ENCODE measurements at regions not wholly inside any gene's neighbourhood (a gene's known extent, or its start where the extent isn't known, plus 50 kb on each side); places are given as distances from the start of the nearest gene placed in this dataset.
"Not testable (repeated sequence)": the region's sequence is repeated elsewhere in the genome, so short reads cannot be mapped to it uniquely, and the experiment has no call there.

DNA sequence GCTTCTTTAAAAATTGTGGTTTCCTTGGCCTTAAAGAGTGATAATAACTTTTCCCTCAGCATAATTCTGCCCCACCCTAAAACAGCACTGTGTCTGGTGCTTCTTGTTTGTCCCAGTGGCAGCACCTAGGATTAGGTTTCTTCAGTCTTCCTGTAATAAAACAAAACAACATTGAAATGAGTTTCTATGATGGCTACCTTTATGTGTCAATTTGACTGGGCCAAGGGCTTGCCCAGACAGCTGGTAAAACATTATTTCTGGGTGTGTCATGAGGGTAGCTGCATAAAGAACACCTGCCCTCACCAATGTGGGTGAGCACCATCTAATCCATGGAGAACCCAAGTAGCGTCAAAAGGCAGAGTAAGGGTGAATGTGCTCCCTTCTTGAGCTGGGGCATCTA, 117.8 kb downstream of the QRSL1 start:
- no peak for DNase-seq (ENCODE audit: low spot score)

DNA sequence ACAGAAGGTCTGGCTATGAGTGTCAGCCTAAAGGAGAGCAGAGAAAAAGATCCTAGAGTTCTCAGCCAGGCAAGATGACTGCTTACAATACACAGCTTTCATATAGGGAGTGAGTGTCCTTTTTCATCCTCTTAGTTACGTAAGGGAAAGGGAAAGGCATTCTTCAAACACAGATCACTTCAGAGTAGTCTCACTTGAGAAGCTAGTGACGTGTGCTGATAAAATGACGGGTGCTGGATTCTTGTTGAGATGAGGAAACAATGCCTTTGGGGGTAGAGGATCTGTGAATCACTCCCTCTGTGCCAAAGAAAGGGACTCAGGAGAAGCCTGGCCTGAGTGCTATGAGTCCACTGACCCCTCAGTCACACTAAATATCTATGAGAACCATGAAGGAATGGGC, 117.3 kb downstream of the QRSL1 start:
- DNase-seq (ENCODE audit: low spot score), result no peak

DNA sequence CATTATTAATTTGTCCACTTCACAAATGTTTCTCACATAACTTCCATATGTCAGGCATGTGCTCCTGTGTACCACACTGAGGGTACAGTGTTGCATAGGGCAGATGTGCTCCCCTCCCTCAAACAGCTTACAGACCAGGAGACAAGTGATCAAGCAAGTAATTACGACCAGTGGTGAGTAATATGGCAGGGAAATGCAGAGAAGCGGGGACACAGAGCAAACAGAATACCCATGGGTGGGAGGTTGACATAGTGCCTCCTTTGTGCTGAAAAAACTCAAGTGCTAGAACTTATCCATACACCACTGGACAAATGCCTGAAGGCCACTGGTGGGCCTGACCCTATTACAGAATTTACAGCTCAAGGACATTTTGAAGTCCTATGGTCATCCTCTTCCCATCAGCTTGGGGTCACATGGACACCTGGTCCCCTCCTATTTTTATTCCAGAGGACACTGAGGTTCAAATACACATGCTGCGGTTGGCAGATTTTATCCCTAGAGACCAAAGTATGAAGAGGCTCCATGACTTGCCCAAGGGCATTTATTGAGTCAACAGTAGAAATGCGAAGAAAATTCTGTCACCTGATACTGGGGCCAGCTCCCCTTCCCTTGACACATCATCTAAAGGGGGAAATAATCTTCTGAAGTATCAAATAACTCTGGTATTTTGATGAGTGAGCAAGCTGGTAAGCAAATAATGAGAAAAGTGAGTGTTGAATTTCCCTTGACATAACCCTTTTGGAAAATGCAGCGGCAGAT, 116.6 kb downstream of the QRSL1 start:
- no peak for DNase-seq (ENCODE audit: low spot score)

DNA sequence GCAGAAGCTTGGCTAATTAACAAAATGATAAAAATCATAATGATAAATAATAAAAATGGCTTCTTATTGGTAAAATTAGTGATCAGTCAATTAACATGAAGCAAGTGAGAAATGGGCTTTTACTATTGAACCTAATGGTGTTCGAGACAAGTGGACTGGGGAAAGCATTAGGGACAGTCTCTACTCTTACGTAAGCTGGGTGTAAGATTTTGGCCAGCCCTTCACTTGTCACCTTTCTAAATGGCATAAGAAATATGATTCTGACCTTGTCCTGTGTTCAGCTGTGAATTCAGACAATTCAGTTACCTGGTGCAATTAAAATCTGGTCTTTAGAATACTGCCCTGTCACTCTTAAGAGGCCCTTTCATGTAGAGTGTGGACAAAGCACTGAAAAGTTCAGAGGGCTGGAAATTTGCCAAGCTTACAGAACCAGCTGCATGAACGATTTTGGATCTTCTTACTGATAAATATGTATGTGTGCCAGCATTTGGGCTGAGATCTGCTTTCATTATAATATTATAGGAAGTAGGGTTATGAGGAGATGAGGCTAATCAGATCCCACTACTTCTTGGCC, 115.9 kb downstream of the QRSL1 start:
- DNase-seq (ENCODE audit: low spot score), result no peak

DNA sequence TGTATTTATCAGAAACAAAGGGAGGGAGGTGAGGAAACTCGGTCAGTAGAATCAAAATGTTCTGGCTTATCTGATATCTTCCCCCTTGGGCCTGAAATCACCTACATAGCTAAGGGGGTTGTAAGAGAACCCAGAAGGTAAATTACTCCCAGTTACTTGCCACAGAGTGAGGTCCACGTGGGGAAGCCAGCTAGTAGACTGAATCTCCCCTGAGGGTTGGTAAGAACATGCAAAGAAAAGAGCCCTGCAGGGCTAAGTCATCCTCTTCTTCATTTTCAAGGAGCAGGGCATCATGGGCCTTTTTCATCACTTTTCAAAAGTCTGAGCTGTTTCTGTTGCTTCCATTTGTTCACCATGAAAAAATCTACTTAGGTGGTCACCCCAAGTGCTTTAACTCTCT, 115.4 kb downstream of the QRSL1 start:
- no peak for DNase-seq (ENCODE audit: low spot score)

DNA sequence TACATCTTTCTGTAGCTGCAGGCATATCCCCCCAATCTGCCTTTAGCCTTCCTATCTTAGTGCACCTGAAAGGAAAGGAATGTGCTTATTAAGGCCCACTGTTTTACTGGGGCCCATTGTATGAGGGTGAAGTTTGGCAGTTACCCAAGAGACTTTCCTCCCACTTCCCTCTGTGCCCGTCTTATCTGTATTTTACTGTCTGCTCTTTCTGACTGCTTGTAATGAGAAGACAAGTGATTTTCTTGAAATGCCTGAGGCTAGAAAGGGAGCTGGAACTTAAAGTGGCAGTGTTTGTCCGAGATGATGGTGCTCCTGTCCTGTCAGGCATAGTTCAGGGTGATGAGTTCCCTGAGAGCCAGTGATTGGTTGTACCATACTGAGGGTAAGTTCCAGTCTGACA, 114.7 kb downstream of the QRSL1 start:
- DNase-seq (ENCODE audit: low spot score), result not testable (repeated sequence)

DNA sequence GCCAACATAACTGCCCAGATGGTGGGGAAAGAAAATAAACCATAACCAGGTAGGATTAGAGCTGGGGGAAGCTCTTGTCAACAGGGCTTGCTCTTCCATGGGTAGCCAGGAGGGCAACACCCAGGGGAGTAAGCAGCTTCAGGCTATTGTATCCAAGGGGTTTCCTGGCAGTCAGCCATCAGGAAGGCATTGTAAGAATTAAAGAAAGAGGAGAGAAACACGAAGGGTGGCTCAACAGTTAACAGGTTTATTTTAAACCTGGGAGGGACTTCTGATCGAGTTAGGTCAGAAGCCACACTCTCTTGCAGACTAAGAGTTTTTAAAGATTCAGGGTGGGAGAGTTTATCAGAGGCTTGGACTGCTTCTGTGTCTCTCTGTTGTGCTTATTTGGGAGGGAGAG, 114.2 kb downstream of the QRSL1 start:
- no peak for DNase-seq (ENCODE audit: low spot score)

DNA sequence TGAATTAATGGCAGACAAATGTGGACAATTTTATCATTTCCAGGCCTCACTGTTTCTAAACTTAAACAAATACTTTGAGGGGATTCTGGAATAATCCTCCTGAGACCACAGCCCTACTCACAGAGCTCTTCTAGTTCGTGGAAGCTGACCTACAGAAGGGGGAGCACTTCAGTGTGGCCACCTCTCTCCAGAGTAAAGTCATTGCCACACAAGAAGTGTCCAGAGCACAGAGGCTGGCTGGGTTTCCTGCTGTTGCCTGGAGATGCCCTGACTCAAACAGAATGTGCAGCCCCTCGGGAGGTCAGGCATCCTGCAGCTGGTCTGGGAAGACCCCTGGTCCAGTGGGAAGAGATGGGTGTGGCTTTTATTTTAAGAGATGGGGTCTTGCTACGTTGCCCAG, 110.9 kb downstream of the QRSL1 start:
- no peak for DNase-seq (ENCODE audit: low spot score)

DNA sequence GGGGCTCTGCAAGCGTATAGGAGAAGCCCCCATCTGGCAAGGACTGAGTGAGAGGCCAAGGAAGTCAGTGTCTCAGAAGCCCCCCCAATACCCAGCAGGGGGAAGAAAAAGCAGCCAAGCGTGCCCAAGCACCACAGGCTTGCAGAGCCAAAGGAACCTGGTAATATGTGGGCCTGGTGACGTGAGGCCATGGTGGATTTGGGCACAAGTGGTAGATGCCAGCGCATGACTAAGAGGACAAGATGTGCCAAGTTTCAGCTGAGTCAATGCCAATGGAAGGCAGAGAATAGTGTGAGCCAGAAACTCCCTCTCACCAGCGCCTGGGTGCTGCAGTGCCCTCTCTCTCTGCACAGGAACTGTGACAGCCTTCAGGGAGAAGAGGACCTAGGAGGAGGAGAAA, 110.0 kb downstream of the QRSL1 start:
- no peak for DNase-seq (ENCODE audit: low spot score)

DNA sequence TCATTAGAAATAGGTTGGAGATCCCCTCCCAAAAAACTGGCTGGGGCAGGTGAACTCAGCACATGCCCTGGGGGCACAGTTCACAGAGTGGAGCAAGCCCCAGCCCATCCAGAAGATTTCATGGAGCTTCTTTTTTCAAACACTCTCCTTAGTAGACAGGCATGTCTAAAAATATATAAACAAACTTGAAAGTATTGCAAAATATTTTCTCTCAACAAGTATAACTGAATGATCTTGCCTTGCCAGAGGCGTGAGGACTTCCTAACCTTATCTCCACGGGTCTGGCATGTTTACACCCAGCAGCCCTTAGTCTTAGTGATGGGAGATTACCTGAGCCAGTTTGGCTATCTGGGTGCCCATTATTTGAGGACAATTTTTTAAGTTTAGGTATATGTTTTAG, 107.1 kb downstream of the QRSL1 start:
- no peak for DNase-seq (ENCODE audit: low spot score)

DNA sequence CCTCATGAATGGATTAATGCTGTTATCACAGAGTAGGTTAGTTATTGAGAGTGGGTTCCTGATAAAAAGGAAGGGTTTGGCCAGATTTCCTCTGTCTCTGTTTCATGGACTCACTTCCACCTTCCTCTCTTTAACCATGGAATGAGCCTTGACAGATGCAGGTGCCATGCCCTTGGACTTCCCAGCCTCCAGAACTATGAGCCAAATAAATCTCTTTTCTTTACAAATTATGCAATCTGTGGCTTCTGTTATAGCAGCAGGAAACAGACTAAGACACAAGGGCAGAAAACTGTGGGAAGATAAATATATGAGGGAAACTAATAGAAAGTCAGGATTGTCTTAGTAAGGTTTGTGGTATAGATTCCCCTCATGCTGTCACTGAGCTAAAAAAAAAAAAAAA, 106.5 kb downstream of the QRSL1 start:
- no peak for DNase-seq (ENCODE audit: low spot score)

DNA sequence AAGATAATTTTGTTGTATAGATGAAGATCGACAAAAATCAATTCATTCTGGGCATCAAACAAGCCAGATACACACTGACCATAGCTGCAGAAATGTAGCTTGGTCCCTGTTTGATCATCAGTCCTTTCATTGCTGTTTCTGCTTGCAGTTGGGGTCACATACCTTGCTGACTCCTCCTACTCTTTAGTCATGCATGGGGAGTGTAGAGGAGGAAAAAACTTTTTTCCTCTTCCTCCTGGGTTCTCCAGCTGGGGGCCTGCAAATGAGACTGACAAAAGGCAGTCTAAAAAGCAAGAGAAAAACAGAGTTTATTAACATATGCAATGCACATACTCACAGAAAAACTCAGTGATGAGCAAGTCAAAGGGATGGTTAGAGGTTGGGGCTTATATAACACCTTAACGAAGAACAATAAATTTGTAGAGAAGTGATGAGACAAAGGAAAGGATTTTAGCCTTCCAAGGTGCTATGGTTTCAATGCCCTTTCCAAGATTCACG, 105.8 kb downstream of the QRSL1 start:
- no peak for DNase-seq (ENCODE audit: low spot score)

DNA sequence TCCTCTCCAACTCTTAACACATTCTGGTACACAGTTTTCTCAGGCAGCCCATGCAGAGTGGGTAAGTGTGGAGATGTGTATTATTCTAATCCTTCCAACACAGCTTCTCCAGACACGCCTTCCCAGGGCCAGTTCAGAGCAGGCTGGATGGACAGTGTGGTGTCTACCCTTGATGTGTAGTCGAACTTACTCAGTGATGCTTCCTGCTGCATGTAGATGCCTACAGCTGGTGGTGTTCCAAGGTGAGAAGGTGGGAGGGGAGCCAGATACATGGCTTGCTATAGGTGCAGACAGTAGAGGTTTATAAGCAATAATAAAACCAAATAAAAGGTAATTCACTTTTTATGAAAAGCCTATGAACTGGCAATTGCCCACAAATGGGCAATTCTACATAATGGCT, 104.0 kb downstream of the QRSL1 start:
- no peak for DNase-seq (ENCODE audit: low spot score)

DNA sequence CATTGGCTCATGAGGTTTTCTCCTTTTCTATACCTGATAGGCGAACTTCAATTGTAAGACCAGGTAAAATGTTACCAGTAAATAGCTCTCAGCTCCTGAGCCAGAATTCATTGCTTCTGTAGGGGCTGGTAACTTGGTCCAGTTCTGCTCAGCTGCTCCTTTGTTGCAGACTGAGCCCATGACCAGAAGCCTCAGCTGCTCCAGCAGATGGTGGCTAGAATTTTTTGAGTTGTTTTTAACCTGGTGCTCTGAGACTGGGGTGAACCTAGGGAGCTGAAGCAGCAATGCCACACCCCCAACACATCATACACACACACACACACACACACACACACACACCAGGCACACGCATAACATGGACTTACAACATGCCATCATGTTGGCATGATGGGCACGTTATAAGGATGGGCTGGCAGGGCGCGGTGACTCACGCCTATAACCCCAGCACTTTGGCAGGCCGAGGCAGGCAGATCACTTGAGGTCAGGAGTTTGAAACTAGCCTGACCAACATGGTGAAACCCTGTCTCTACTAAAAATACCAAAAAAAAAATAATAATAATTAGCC, 103.1 kb downstream of the QRSL1 start:
- no peak for DNase-seq (ENCODE audit: low spot score)

DNA sequence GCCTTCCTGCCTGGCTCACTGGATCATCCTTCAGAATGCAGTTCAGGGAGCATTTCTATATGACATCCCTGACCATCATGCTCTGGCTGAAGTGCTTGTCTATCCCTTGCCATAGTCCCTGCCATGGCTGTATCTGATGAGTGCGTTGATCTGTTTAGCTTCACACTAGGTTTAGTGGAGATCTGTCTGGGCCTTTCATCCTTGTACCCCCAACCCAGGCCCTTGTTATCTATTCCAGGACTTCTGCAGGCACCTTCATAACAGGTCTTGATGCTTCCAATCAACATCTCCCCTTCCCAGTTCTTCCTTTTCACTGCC, 102.4 kb downstream of the QRSL1 start:
- DNase-seq (ENCODE audit: low spot score), result no peak

DNA sequence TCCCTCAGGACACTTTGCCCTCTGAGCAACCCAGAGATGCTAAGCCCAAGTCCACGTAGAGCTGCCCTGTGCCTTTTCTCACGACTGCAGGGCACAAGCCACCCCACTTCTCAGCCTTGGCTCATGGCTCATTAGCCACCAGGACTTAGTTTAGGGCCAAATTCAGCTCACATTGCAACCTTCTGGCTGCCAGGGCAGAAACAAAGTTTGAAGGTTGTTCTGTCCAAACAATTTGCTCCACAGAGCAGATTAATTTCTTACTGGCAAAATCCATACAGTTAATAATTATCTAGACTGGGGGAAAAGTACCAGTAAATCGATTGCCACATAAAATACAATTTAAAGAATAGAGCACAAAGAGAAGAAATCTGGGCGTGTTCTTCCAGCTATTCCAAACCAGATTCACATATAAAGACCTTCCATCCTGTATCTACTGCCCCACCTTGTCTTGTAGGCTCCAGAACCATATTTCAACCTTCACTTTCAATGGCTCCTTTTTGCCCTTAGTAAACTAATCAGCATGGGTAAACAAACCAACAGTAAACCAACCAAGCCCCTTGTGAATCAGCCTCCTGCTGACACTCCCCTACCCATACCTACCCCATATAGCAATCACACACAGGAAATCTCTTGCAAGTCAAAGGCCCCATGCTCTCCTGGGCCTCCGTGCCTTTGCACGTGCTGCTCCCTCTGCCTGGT, 101.9 kb downstream of the QRSL1 start:
- DNase-seq (ENCODE audit: low spot score), result no peak

DNA sequence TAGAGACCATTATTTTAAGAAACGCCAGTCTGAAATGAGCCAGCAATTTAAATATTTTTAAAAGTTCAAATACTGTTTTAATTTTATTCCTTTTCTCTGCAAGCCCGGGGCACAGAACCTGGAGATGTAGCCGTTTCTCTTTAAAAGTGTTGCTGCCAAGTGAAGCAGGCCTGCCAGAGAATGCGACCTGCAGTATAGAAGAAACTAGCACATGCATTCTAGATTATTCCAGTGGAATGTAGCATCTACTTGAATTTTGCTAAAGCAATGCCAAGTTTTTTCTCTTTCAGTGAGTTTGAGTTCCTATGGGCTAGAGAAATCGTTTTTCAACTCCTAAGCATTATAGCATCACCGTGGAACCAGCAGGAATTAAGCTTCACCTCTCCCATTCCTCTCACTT, 101.3 kb downstream of the QRSL1 start:
- DNase-seq (ENCODE audit: low spot score), result no peak

DNA sequence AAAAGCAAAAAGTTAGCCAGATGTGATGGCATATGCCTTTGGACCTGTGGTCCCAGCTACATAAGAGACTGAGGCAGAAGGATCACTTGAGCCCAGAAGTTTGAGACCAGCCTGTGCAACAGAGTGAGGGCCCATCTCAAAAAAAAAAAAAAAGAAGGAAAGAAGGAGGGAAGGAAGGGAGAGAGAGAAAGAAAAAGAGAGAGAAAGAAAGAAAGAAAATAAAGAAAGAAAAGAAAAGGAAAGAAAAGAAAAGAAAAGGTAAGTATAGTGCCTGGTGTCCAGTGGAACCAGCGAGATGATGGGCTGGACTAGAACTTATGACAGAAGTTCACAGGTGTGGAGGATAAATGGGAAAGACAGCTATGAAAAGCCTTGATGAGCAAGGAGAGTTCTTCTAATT, 100.9 kb downstream of the QRSL1 start:
- DNase-seq (ENCODE audit: low spot score), result no peak

DNA sequence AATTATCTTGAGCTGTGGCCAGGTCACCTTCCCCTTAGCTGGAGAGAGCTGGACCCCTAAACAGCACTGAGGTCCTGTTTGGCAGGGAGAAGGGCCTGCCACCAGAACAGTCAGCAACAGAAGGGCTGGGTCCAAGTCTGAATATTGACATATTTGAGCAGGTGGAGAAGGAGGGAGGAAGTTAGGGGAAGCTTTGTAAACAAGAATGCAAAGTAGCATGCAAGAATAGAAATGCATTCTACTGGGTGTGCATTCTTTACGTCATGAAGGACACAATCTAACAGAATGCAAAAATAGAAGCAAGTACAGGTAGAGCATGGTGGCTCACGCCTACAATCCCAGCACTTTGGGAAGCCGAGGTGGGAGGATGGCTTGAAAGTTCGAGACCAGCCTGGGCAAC, 100.5 kb downstream of the QRSL1 start:
- no peak for DNase-seq (ENCODE audit: low spot score)

DNA sequence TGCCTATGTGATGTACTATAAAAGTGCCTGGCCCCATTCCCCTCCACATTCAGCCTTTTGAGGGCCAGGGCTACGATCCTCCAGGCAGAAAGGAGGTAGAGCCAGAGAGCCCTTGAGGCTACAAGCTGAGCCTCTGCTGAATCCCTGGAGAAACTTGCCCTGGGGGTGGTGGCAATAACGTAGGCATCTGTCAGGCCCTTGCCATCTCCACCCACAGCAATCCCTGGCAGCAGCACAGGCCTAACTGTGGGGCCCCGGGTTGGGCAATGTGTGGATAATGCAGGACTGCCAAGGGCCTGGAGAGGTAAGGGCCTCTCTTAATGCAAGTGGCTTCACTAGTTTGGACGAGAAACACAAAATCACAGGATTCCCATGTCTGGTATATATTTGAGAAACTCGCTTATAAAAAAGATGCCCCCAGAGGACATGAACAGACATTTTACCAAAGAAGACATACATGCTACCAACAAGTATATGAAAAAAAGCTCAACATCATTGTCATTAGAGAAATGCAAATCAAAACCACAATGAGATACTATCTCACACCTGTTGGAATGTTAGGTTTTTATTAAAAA, 99.0 kb downstream of the QRSL1 start:
- no peak for DNase-seq (ENCODE audit: low spot score)

DNA sequence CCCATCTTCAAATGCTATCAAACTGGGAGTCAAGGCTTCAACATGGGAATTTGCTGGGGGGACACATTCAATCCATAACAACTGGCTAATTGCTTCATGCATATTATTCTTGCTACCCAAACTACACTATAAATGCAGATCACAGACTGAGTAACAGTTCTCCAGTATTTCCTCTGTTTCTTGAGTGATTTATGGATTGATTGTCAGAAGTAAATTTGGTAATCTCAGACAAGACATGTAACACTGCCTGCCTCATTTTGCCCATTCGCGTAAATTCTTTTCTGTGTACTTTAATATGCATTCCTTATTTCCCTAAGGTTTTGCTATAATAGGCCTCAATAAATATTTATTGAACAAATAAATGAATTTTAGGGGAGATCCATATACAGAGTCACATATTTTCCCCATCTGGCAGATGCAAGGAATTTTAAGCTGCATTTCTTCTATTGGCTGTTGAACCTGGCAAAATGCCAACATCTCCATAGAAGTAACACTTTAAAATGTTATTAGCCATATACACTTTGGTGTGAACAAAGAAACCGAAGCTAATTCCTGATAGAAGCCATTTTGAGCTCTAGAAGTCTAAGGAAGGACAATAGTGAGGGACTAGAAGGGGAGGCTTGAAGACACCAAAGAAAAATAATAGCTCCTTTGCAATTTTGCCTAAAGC, 98.2 kb downstream of the QRSL1 start:
- DNase-seq (ENCODE audit: low spot score), result no peak

DNA sequence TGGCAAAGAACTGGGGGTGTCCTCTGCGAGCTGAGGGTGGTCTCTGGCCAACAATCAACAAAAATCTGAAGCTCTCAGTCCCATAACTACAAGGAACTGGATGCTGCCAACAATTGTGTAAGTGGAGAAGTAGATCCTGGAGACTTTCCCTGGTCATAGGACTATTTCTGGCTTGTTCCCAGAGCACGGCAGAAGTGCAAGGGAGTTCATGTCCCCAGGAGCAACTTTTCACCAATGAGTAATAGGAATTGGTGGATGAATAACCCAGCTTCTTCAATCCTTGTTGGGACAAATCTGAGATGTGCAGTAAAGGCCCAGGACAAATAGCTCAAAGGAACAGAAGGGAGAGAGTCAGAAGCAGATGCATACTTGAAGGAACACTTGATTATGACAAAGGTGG, 95.5 kb downstream of the QRSL1 start:
- no peak for DNase-seq (ENCODE audit: low spot score)

Data from SK-N-DZ (cell line).